Ammon's horn (tissue), 1 donor: ENCODE measurements at regions not wholly inside any gene's neighbourhood (a gene's known extent, or its start where the extent isn't known, plus 50 kb on each side); places are given as distances from the start of the nearest gene placed in this dataset.
A peak's percentile ranks its signal among the peaks of the same experiment; 100 is the strongest.

Experiments
- DNase-seq: peaks from one replicate; pipeline ENCODE4 v3.0.0-alpha.2; 2016; ENCODE audit warnings: low spot score

DNA sequence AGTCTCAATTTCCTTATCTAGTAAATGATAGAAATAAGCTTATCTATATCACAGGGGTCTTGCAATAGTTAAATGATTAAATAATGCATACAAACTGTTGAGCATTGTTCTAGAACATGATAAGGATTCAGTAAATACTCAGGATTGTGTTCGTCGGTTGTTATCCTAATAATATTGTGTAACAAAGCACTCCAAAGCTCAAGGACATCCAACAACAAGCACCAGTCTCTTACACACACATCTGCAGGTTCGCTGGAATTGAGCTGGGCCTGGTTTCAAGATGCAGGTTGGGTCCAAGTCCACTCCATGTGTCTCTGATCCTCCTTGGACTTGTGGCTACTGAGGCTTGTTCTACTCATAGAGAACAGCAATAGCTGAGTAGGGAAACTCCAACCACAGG, 74.1 kb upstream of the MC3R start:
- DNase-seq: no peak

DNA sequence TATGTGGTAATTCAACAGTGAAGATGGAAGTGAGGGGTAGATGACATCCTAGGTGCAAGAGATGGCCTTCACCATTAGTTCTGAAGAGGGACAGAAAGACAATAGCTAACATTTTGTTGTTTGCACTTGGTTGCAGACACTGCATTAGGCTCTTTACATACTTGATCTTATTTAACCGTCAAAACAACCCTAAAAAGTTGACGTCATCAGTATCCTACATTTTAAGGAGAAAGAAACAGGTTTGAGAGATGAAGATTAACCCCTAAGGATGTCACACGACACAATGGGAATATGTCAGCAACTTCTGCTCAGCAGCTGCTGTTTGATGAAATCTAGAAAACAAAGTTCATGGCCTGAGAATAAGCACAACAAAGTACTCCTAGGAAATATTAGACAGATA, 72.6 kb upstream of the MC3R start:
- no peak for DNase-seq

DNA sequence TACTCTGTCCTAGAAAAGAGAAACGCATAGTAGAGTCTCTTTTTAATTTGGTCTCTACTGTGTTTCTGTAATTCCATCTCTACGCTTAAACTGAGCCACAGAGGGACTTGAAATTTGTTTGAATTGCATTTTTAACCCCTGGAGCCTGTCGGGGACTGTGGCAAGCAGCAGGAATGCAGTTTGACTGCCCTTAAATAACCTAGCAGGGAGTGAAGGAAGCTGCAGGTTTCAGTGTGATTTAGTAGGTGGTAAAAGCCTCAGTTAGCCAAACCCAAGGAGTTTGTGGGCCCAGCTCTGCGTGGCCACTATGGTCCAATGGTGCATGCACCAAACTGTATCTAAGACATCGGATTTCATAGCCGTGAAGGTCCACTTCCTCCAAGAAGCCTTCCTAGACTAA, 70.3 kb upstream of the MC3R start:
- no peak for DNase-seq

DNA sequence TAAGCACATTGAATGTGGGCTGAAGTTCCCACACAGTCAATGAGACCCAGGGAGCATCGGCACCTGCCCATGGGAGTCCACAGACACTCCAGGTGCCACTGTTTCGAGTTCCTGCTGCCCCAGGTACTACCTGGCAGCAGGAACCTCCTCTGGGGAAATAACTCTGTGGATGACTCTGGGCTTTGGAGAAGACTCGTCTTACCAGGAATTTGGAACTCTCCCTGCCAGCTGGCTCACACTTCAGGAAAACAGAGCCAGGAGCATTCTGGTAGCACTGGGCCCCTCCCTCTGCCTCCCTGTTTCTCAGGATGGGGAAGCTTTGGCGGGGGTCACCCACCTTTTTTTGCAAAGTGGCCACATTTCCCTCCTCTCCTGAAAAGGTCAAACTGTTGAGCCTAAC, 69.5 kb upstream of the MC3R start:
- DNase-seq: no peak

DNA sequence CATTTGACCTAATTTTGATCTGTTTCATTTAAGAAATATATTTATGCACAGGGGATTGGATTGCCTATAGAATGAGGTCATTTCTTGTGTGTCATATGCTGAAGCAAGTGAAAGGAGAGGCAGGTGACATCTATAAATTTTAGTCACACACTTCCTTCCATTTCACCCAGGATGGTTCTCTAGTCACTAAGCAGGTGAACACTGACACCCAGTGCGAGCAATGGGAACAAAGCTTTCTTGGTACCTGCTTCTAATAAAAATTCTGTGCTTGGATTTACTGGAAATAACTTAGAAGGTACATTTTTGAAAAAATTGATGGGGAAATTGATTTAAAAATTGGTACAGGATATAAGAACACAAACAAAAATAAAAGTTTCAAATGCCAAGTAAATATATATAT, 66.9 kb upstream of the MC3R start:
- DNase-seq: peak; percentile 28

DNA sequence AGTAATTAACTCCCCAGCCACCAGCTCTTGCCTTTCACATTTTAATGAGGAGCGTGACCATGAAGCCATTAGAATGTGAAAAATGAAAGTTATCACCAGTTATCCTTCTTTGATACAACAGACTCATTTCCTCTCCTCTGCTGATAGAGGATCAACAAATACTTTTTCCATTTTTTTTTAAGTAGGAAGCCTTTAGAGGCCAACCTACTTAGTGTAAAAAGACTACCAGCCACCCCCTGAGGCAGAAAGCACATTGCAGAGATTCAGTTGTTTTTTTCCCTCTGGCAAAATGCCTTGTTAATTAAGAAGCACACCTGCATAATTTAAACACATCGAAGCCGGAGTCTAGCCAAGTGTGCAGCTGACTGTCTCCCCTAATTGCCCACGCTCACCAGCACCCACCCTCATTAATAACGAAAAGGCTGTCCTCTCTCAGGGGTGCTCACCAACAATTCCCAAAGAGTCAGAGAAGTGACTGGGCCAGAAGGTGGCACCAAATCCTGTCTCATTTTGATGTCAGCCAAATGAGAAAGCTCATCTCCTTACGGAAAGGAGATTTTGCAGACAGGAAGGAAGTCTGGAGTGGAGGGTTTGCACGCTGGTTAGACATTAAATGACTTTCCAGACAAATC, 60.9 kb upstream of the MC3R start:
- peak; percentile 55 for DNase-seq

DNA sequence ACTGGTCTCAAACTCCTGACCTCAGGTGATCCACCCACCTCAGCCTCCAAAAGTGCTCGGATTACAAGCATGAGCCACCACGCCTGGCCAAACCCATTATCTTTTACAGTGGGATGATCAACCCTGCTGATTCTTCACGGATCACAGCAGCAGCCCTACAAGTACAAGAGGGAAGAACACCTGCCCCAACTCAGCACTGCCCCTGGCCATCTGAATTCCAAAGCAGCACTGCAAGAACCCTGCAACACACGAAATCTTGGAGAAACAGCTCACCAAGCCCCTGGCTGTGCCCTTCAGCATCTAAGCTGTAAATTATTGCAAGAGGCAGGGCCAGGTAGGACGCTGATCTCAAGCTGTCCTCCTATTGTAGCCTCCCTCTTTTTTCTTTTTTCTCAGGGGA, 54.5 kb upstream of the MC3R start:
- DNase-seq: no peak

DNA sequence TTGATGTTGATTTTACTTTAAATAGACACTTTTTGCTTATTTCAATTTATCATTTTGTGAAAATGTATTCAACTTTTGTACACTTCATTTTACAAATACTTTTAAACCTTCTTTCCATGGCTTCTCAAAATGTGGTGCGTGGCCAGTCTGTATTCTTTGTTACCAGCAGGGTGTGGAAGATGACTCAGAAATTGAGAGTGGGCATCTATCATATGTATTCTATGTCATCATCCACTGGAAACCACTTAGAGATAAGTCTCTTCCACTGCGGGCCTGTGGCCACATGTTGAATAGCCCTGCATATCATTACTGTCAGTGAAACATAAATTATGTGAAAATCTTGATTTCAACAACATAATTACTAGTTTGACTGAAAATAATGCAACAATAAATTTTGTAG, 52.6 kb upstream of the MC3R start:
- no peak for DNase-seq
